ENCODE measurements at regions not wholly inside any gene's neighbourhood (a gene's known extent, or its start where the extent isn't known, plus 50 kb on each side); places are given as distances from the start of the nearest gene placed in this dataset.

DNA sequence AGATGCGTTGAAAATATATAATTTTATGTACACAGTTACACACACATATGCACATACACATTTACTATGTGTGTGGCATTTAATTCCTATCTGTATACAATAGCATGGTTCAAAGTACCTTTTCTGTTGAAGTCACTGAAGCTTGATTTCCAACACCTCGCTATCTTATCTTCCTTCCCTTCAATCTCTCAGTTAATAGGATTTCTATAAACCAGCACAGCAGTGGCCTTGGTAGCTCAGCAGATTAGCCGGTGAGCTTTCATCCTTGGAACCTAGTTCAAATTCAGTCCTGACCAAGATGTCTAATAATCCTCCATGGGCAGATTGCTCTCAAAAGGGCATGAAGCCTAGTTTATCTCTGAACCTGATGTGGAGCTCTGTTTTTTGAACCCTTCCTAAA, 2389.5 kb downstream of the MAT2B start:
- no peaks in the 10 kb centered on the region for H3K36me3 Mint-ChIP-seq
- H3K9me3 Mint-ChIP-seq (ENCODE audit: low read depth), result peaks cover 7% of the 10 kb centered on the region
- no peaks in the 10 kb centered on the region for H3K4me1 Mint-ChIP-seq (ENCODE audit: low read depth)
- H3K27me3 Mint-ChIP-seq, result no peaks in the 10 kb centered on the region
- H3K4me3 Mint-ChIP-seq, result no peak overlapping the region
- no peak overlapping the region for H3K27ac Mint-ChIP-seq

DNA sequence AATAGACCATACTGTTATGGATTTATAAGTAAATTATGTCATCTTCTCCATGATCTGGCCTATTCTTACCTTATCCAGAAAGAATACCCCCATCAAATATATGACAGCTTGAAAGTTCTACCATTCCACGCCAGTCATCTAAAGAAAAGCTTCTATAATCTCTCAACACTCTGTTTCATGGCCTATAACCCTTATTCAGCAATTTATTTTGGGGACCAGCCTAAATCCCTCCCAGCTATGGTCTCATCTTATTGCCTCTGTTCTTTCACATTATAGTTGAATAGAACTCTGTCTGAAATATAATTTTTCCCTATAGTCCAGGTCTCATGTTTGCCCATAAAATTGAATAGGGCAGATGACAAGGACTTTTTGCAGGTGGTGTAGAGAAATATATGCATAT, 2387.6 kb upstream of the WWC1 start:
- H3K4me3 Mint-ChIP-seq, result no peak overlapping the region
- H3K4me1 Mint-ChIP-seq (ENCODE audit: low read depth), result no peaks in the 10 kb centered on the region
- no peaks in the 10 kb centered on the region for H3K36me3 Mint-ChIP-seq
- H3K27me3 Mint-ChIP-seq, result no peaks in the 10 kb centered on the region
- H3K9me3 Mint-ChIP-seq (ENCODE audit: low read depth), result peaks cover 15% of the 10 kb centered on the region
- H3K27ac Mint-ChIP-seq, result no peak overlapping the region

DNA sequence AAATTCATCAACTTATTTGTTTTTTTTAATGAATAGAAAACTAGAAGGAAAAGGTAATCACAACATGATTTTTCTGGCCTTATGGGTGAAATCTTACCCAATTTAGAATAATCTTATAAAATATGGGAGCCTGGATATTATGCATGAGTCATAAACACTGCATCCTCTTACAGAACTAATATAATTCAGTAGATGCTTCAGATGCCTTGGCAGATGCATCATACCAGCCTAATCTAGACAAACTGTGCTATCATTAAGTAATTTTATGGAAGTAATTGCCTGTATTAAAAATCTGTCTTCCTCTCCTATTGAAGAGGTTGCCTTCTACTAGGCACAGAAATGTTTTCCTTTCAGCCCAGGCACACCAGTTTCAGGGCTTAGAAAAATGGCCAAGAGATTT, 2384.6 kb upstream of the WWC1 start:
- Mint-ChIP-seq H3K36me3 (no peaks in the 10 kb centered on the region), H3K4me3 (no peak overlapping the region), H3K9me3 (ENCODE audit: low read depth) (peaks cover 19% of the 10 kb centered on the region), H3K27me3 (no peaks in the 10 kb centered on the region), H3K27ac (no peak overlapping the region), H3K4me1 (ENCODE audit: low read depth) (no peaks in the 10 kb centered on the region)

DNA sequence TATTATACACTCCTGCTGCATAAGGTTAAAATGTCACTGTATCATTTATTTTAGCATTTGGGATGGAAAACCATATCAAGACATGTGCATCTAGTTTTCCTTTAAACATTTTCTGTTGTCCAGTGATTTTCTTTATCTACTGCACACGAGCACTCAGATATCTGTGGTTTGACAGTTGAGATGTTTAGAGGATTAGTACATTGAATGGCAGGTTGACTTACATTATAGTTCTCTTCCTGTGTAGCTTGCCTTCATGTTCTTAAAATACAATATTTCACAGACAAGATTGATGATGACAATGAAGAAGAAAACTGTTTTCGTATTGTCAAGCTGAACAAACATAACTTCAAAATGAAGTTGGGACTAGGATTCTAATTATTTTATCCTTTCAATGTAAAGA, 2378.4 kb upstream of the WWC1 start:
- Mint-ChIP-seq H3K27ac (no peak overlapping the region), H3K9me3 (ENCODE audit: low read depth) (peaks cover 8% of the 10 kb centered on the region), H3K4me1 (ENCODE audit: low read depth) (no peaks in the 10 kb centered on the region), H3K27me3 (no peaks in the 10 kb centered on the region), H3K36me3 (no peaks in the 10 kb centered on the region), H3K4me3 (no peak overlapping the region)

DNA sequence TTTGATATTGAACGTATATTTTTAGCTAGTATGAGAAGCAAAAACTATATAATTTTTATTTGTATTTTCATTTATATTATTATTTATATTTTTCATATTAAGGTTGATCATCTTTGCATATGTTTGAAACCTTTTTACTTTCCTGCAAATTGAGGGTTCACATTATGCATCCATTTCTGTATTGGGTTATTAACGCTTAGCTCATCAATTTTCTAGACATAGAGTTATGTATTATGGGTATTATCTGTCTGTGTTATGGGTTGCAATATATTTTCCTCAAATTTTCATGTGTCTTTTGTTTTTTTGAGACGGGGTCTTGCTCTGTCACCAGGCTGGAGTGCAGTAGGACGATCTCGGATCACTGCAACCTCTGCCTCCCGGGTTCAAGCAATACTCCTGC, 2377.0 kb upstream of the WWC1 start:
- H3K4me3 Mint-ChIP-seq, result no peak overlapping the region
- peaks cover 4% of the 10 kb centered on the region for H3K9me3 Mint-ChIP-seq (ENCODE audit: low read depth)
- H3K27ac Mint-ChIP-seq, result no peak overlapping the region
- no peaks in the 10 kb centered on the region for H3K36me3 Mint-ChIP-seq
- no peaks in the 10 kb centered on the region for H3K4me1 Mint-ChIP-seq (ENCODE audit: low read depth)
- H3K27me3 Mint-ChIP-seq, result no peaks in the 10 kb centered on the region

DNA sequence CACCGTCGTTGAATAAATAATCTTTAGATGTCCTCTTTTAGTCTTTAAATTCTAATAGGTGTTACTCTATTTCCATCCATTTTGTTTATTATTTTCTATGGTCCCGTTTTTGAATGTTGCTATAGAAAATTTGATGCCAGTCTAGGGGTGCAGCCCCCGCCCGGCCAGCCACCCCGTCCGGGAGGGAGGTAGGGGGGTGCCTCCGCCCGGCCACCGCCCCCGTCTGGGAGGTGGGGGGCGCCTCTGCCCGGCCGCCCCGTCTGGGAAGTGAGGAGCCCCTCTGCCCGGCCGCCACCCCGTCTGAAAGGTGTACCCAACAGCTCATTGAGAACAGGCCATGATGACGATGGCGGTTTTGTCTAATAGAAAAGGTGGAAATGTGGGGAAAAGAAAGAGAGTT, 2372.2 kb upstream of the WWC1 start:
- Mint-ChIP-seq H3K9me3 (ENCODE audit: low read depth) (no peaks in the 10 kb centered on the region), H3K36me3 (no peaks in the 10 kb centered on the region), H3K4me3 (no peak overlapping the region), H3K4me1 (ENCODE audit: low read depth) (no peaks in the 10 kb centered on the region), H3K27ac (no peak overlapping the region), H3K27me3 (no peaks in the 10 kb centered on the region)

DNA sequence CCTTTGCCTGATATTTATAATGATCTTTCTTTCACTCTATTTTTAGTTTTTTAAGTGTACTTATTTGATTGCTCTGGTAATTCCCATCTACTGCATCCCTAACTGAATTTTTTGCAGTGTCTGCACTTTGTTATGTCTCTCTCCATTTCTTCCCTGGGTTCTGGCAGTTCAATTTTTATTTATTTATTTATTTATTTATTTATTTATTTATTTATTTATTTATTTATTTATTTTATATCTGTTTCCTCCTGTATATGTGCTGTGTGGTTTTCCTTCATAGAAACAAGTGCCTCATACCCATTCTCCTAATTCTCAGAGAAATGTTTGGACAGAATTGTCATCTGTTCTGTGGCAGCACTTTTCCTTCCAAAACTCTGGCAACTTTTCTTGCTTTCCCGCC, 2370.8 kb upstream of the WWC1 start:
- H3K27me3 Mint-ChIP-seq, result no peaks in the 10 kb centered on the region
- peaks cover under 1% of the 10 kb centered on the region for H3K9me3 Mint-ChIP-seq (ENCODE audit: low read depth)
- no peak overlapping the region for H3K4me3 Mint-ChIP-seq
- no peaks in the 10 kb centered on the region for H3K4me1 Mint-ChIP-seq (ENCODE audit: low read depth)
- H3K27ac Mint-ChIP-seq, result no peak overlapping the region
- H3K36me3 Mint-ChIP-seq, result no peaks in the 10 kb centered on the region

DNA sequence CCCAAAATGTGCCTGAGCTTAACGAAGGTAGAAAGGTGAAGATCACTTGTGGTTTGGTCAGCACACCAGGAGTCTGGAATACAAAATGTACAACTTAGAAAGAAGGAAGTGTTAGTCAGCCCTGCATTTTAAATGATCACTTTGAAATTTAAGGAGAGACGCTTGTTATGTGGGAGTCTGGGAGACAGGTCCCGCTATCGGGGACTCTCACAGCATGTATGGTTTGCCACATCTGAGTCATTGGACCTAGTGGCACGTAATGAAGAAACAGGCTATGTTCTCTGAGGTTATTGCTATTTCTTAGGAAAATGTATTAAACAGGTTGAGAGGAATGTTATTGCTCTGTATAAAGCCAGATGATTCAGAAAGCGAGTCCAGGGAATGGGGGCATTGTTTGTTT, 2362.5 kb upstream of the WWC1 start:
- no peaks in the 10 kb centered on the region for H3K36me3 Mint-ChIP-seq
- no peaks in the 10 kb centered on the region for H3K27me3 Mint-ChIP-seq
- H3K9me3 Mint-ChIP-seq (ENCODE audit: low read depth), result peaks cover 5% of the 10 kb centered on the region
- no peaks in the 10 kb centered on the region for H3K4me1 Mint-ChIP-seq (ENCODE audit: low read depth)
- no peak overlapping the region for H3K4me3 Mint-ChIP-seq
- no peak overlapping the region for H3K27ac Mint-ChIP-seq

DNA sequence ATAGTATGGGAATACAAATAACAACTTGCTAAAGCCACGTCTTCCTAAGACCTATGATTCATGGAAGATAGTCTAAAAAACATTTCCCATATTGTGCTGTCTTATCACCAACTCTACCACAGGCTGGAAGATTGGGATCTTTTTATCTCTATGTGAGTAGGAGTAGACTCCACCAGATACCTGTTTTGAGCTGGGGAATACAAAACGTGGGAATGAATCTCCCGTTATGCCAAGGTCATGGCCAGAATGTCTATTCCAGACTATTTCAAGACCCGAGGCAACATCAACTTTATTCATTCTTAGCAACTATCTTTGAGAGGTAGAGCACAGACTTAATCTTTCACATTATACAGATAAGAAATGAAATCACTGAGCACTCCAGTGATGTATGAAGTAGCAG, 2350.9 kb upstream of the WWC1 start:
- Mint-ChIP-seq H3K27ac (no peak overlapping the region), H3K36me3 (no peaks in the 10 kb centered on the region), H3K4me1 (ENCODE audit: low read depth) (no peaks in the 10 kb centered on the region), H3K9me3 (ENCODE audit: low read depth) (peaks cover 5% of the 10 kb centered on the region), H3K27me3 (no peaks in the 10 kb centered on the region), H3K4me3 (no peak overlapping the region)

DNA sequence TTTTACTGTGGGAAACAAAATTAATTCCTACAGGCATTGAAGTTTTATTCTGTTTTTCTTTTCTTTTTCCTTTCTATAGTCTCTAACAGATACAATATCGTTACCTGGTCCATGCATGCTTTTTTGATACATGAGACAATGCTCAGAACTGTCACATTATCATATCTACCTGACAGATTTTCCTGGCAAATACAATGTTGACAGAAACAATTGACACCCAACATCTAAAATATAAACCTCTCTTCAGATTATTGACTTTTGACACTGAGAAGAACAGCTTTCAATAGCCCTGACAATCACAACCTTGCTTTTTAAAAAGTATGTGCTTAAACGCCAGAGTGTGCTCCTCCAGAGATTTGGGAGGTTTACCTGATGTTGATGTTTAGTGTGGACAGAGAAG, 2334.6 kb upstream of the WWC1 start:
- peaks cover 4% of the 10 kb centered on the region for H3K9me3 Mint-ChIP-seq (ENCODE audit: low read depth)
- no peak overlapping the region for H3K27ac Mint-ChIP-seq
- no peaks in the 10 kb centered on the region for H3K4me1 Mint-ChIP-seq (ENCODE audit: low read depth)

DNA sequence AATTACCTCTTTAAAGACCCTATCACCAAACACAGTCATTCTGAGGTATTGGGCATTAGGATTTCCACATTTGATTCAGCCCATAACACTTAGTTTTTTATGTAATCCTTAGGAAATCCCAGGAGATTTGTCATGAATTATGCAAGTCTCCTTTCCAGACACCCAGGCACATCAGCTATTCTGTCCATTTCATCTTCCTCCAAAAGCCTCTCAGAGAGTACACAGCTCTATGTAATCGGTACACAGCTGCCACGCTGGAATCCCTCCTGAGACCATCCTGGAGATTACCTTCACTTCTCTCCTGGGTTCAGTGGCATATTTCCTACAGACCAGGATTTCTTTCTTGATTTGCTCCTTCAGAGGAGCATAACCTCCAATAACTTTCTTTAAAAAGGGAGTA, 2309.8 kb upstream of the WWC1 start:
- H3K4me1 Mint-ChIP-seq (ENCODE audit: low read depth), result no peaks in the 10 kb centered on the region
- no peak overlapping the region for H3K4me3 Mint-ChIP-seq
- H3K36me3 Mint-ChIP-seq, result no peaks in the 10 kb centered on the region
- H3K9me3 Mint-ChIP-seq (ENCODE audit: low read depth), result peaks cover 15% of the 10 kb centered on the region
- no peaks in the 10 kb centered on the region for H3K27me3 Mint-ChIP-seq
- H3K27ac Mint-ChIP-seq, result no peak overlapping the region

More for the DNA sequence above, 2334.6 kb upstream of the WWC1 start:
- Mint-ChIP-seq H3K4me3 (no peak overlapping the region), H3K27me3 (no peaks in the 10 kb centered on the region), H3K36me3 (no peaks in the 10 kb centered on the region)

DNA sequence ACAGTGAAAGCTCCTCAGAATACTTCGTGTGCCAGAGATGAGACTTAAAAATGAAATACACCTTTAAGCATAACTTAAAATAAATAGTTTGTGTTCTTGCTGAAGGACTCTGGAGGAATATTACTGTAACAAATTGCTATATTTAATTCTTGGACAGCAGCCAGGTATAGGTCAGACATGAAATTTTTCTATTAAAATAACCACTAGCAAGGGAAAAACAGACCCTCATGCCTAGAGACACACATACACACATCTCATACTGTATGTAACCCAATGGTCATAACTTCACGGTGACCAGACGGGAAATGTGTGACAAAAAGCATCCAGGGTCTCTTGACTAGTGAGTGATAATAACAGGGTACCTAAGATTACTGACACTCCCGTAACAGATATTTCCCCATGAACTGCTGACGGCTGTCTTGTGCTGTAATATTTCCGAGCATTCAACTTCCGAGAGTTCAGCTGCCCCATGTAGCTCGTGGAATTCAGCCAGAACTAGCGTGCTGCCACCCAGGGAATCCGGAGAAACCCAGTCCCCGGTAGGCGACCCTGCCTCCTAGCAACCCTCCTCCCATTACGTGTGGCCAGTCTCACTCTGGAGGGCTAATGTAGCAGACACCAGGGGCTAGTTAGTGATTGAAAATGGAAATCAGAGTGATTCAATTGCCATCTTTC, 2295.1 kb upstream of the WWC1 start:
- H3K9me3 Mint-ChIP-seq (ENCODE audit: low read depth), result peaks cover 20% of the 10 kb centered on the region
- H3K27ac Mint-ChIP-seq, result no peak overlapping the region
- H3K4me3 Mint-ChIP-seq, result no peak overlapping the region
- no peaks in the 10 kb centered on the region for H3K36me3 Mint-ChIP-seq
- H3K27me3 Mint-ChIP-seq, result no peaks in the 10 kb centered on the region
- no peaks in the 10 kb centered on the region for H3K4me1 Mint-ChIP-seq (ENCODE audit: low read depth)

DNA sequence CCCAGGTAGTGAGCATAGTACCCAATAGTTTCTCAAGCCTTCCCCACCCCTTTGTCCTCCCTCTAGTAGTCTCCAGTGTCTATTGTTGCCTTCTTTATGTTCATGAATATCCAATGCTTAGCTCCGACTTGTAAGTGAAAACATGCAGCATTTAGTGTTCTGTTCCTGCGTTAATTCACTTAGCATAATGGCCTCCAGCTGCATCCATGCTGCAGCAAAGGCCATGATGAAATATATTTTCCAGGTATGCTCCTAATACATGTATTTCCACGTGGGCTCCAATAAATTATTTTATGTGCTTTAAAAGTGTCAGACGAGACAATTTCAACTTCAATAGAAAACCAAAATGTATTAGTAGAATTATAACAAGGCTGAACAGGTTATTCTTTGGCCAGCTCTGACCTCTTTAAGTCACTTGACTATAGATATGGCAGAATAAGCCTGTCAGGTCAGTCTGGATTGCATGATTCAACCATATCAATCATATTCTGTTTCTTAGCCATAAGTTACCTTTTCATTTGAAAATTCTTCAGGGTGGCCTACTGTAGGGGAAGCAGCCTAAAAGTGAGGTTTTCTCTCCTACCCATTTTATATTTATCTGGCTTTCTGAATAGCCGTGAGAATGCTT, 2291.6 kb upstream of the WWC1 start:
- H3K4me1 Mint-ChIP-seq (ENCODE audit: low read depth), result no peaks in the 10 kb centered on the region
- H3K27me3 Mint-ChIP-seq, result no peaks in the 10 kb centered on the region
- no peak overlapping the region for H3K27ac Mint-ChIP-seq
- no peak overlapping the region for H3K4me3 Mint-ChIP-seq
- H3K36me3 Mint-ChIP-seq, result no peaks in the 10 kb centered on the region
- peaks cover 10% of the 10 kb centered on the region for H3K9me3 Mint-ChIP-seq (ENCODE audit: low read depth)

DNA sequence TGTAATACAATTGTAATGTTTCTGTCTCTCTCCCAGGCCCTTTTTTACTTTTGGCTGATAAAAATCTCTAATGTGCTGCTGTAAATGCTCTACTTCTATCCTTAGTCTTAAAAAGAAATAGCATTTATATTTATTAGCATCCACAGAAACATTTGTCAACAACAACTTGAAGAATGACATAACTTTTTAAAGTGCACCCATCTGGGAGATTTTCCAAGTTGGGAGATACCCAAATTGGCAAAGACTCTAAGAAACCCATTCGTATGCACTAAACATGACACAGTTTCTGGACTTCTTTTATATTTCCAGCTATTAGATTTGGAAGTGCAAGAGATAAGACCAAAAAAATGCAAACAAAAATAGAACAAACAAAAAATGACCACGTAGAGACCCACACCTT, 2287.4 kb upstream of the WWC1 start:
- no peaks in the 10 kb centered on the region for H3K4me1 Mint-ChIP-seq (ENCODE audit: low read depth)
- H3K4me3 Mint-ChIP-seq, result no peak overlapping the region
- H3K36me3 Mint-ChIP-seq, result no peaks in the 10 kb centered on the region
- peaks cover 10% of the 10 kb centered on the region for H3K9me3 Mint-ChIP-seq (ENCODE audit: low read depth)
- no peaks in the 10 kb centered on the region for H3K27me3 Mint-ChIP-seq
- H3K27ac Mint-ChIP-seq, result no peak overlapping the region

DNA sequence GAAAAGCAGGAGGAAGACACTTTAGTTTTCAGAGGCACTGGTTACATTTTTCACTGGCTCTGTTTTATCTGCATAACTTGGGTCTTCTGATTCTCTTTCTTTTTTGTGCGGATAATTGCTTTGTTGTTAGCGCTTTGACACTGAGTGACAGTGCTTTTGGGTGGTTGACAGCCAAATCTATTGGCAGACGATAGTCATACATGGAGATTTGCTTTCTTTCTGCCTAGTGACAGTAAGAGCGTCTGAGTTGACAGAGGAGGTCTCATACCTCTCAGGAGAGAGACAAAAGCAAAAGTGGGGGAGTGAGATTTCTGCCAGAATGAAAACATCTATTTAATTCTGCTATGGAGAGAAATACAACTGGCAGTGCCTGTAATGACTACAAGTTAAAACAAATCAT, 2278.0 kb upstream of the WWC1 start:
- Mint-ChIP-seq H3K4me1 (ENCODE audit: low read depth) (no peaks in the 10 kb centered on the region), H3K36me3 (no peaks in the 10 kb centered on the region), H3K9me3 (ENCODE audit: low read depth) (peaks cover 15% of the 10 kb centered on the region), H3K4me3 (no peak overlapping the region), H3K27me3 (no peaks in the 10 kb centered on the region), H3K27ac (no peak overlapping the region)

DNA sequence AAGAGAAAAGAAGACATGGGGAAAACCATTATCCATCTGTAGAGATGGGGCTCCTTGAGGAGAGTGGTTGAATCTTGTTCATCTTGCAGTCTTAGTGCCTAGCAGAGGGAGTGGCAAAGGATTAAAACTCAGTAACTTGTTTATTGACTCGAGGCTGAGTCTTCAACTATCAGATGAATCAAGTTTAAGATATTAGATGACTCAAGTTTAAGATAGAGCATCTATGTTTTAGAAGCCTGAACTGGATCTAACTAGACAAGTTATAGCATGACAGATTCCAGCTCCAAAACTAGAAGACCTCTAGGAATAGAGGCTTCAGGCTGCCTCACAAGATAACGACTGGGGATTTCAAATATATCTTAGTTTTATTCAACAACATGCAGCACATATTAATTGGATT, 2277.2 kb upstream of the WWC1 start:
- Mint-ChIP-seq H3K4me3 (no peak overlapping the region), H3K36me3 (no peaks in the 10 kb centered on the region), H3K9me3 (ENCODE audit: low read depth) (peaks cover 15% of the 10 kb centered on the region), H3K4me1 (ENCODE audit: low read depth) (no peaks in the 10 kb centered on the region), H3K27ac (no peak overlapping the region), H3K27me3 (no peaks in the 10 kb centered on the region)
